MG63 (cell line): ENCODE measurements at regions not wholly inside any gene's neighbourhood (a gene's known extent, or its start where the extent isn't known, plus 50 kb on each side); places are given as distances from the start of the nearest gene placed in this dataset.

Source experiments
- DNase-seq: peaks from one replicate; pipeline ENCODE4 v3.0.0-alpha.2; 2020
- H3K27me3 ChIP-seq: fragments of 250-450 bp; sonication (Bioruptor Pico); 2 replicates; pipeline ENCODE4 v1.5.1; 2020; ENCODE audit warnings: mild to moderate bottlenecking, moderate library complexity
- H3K36me3 ChIP-seq: fragments of 250-450 bp; sonication (Bioruptor Pico); 2 replicates; pipeline ENCODE4 v1.5.1; 2020; ENCODE audit warnings: mild to moderate bottlenecking, moderate library complexity
- H3K4me3 ChIP-seq: fragments of 250-450 bp; sonication (Bioruptor Pico); 2 replicates; pipeline ENCODE4 v1.5.1; 2020; ENCODE audit warnings: mild to moderate bottlenecking, moderate library complexity
- H3K9me3 ChIP-seq: fragments of 250-450 bp; sonication (Bioruptor Pico); 2 replicates; pipeline ENCODE4 v1.5.1; 2020; ENCODE audit warnings: mild to moderate bottlenecking, moderate library complexity

- Histone ChIP-seq H3K9me3 (peaks cover 3% of the 10 kb centered on the region; the same call in 1 of the 2 replicates), H3K36me3 (no peaks in the 10 kb centered on the region), H3K4me3 (no peak overlapping the region), H3K27me3 (no peaks in the 10 kb centered on the region)
- no peak for DNase-seq
Observed at GRCh38 chr2:55973673-55974072, 50.1 kb upstream of the EFEMP1 start.

- Histone ChIP-seq H3K9me3 (peaks cover 11% of the 10 kb centered on the region; the same call in 1 of the 2 replicates), H3K27me3 (no peaks in the 10 kb centered on the region), H3K36me3 (no peaks in the 10 kb centered on the region), H3K4me3 (no peak overlapping the region)
- no peak for DNase-seq
Observed at GRCh38 chr2:55976681-55977080, 53.1 kb upstream of the EFEMP1 start.

- Histone ChIP-seq H3K9me3 (no peaks in the 10 kb centered on the region; the same call in 1 of the 2 replicates), H3K27me3 (no peaks in the 10 kb centered on the region), H3K36me3 (no peaks in the 10 kb centered on the region), H3K4me3 (no peak overlapping the region)
- no peak for DNase-seq
Observed at GRCh38 chr2:55985406-55985805, 61.8 kb upstream of the EFEMP1 start.

- no peak overlapping the region for H3K4me3 ChIP-seq
- no peaks in the 10 kb centered on the region for H3K27me3 ChIP-seq
- DNase-seq = no peak
- H3K9me3 ChIP-seq = no peaks in the 10 kb centered on the region; the same call in 1 of the 2 replicates
- no peaks in the 10 kb centered on the region for H3K36me3 ChIP-seq
Observed at GRCh38 chr2:55986001-55986400, 62.4 kb upstream of the EFEMP1 start.

- no peaks in the 10 kb centered on the region for H3K36me3 ChIP-seq
- DNase-seq = no peak
- no peaks in the 10 kb centered on the region; the same call in 1 of the 2 replicates for H3K9me3 ChIP-seq
- H3K4me3 ChIP-seq = no peak overlapping the region
- no peaks in the 10 kb centered on the region for H3K27me3 ChIP-seq
Observed at GRCh38 chr2:55986700-55987440, 63.3 kb upstream of the EFEMP1 start.

- Histone ChIP-seq H3K9me3 (no peaks in the 10 kb centered on the region; the same call in 1 of the 2 replicates), H3K36me3 (no peaks in the 10 kb centered on the region), H3K4me3 (no peak overlapping the region), H3K27me3 (no peaks in the 10 kb centered on the region)
- no peak for DNase-seq
Observed at GRCh38 chr2:55989405-55989804, 65.8 kb upstream of the EFEMP1 start.

GRCh38 chr2:55992455-55992854 is 68.9 kb upstream of the EFEMP1 start:
- Histone ChIP-seq H3K27me3 (no peaks in the 10 kb centered on the region), H3K4me3 (no peak overlapping the region), H3K36me3 (no peaks in the 10 kb centered on the region), H3K9me3 (no peaks in the 10 kb centered on the region; the same call in 1 of the 2 replicates)
- DNase-seq = peak; percentile 91

GRCh38 chr2:55993685-55994084 is 70.1 kb upstream of the EFEMP1 start:
- Histone ChIP-seq H3K27me3 (no peaks in the 10 kb centered on the region), H3K36me3 (no peaks in the 10 kb centered on the region), H3K4me3 (no peak overlapping the region), H3K9me3 (no peaks in the 10 kb centered on the region; the same call in 1 of the 2 replicates)
- no peak for DNase-seq

GRCh38 chr2:55995211-55995610 is 71.6 kb upstream of the EFEMP1 start:
- no peak for DNase-seq
- H3K36me3 ChIP-seq = no peaks in the 10 kb centered on the region
- no peaks in the 10 kb centered on the region; the same call in 1 of the 2 replicates for H3K9me3 ChIP-seq
- H3K27me3 ChIP-seq = no peaks in the 10 kb centered on the region
- no peak overlapping the region for H3K4me3 ChIP-seq

GRCh38 chr2:55995902-55996301 is 72.3 kb upstream of the EFEMP1 start:
- DNase-seq = no peak
- Histone ChIP-seq H3K27me3 (no peaks in the 10 kb centered on the region), H3K36me3 (no peaks in the 10 kb centered on the region), H3K9me3 (no peaks in the 10 kb centered on the region; the same call in 1 of the 2 replicates), H3K4me3 (no peak overlapping the region)

- no peak for DNase-seq
- H3K36me3 ChIP-seq = no peaks in the 10 kb centered on the region
- H3K9me3 ChIP-seq = no peaks in the 10 kb centered on the region; the same call in 1 of the 2 replicates
- H3K4me3 ChIP-seq = no peak overlapping the region
- no peaks in the 10 kb centered on the region for H3K27me3 ChIP-seq
Observed at GRCh38 chr2:55999231-55999630, 75.6 kb upstream of the EFEMP1 start.

GRCh38 chr2:55999790-56000189 is 76.2 kb upstream of the EFEMP1 start:
- Histone ChIP-seq H3K4me3 (no peak overlapping the region), H3K36me3 (no peaks in the 10 kb centered on the region), H3K27me3 (no peaks in the 10 kb centered on the region), H3K9me3 (no peaks in the 10 kb centered on the region; the same call in 1 of the 2 replicates)
- no peak for DNase-seq

- H3K27me3 ChIP-seq = no peaks in the 10 kb centered on the region
- H3K4me3 ChIP-seq = no peak overlapping the region
- H3K36me3 ChIP-seq = no peaks in the 10 kb centered on the region
- no peaks in the 10 kb centered on the region for H3K9me3 ChIP-seq
- DNase-seq = no peak
Observed at GRCh38 chr2:56001947-56002346, 78.4 kb upstream of the EFEMP1 start.

GRCh38 chr2:56008661-56009431 is 85.3 kb upstream of the EFEMP1 start:
- no peaks in the 10 kb centered on the region for H3K36me3 ChIP-seq
- H3K27me3 ChIP-seq = no peaks in the 10 kb centered on the region
- peak; percentile 47 for DNase-seq
- no peaks in the 10 kb centered on the region for H3K9me3 ChIP-seq
- no peak overlapping the region for H3K4me3 ChIP-seq

GRCh38 chr2:56009758-56010458 is 86.3 kb upstream of the EFEMP1 start:
- Histone ChIP-seq H3K36me3 (no peaks in the 10 kb centered on the region), H3K27me3 (no peaks in the 10 kb centered on the region), H3K9me3 (no peaks in the 10 kb centered on the region), H3K4me3 (no peak overlapping the region)
- no peak for DNase-seq

GRCh38 chr2:56011624-56012023 is 88.0 kb upstream of the EFEMP1 start:
- Histone ChIP-seq H3K27me3 (no peaks in the 10 kb centered on the region), H3K9me3 (no peaks in the 10 kb centered on the region), H3K36me3 (no peaks in the 10 kb centered on the region), H3K4me3 (no peak overlapping the region)
- DNase-seq = no peak

- Histone ChIP-seq H3K9me3 (no peaks in the 10 kb centered on the region), H3K27me3 (no peaks in the 10 kb centered on the region), H3K36me3 (no peaks in the 10 kb centered on the region), H3K4me3 (no peak overlapping the region)
- DNase-seq = no peak
Observed at GRCh38 chr2:56012221-56012765, 88.7 kb upstream of the EFEMP1 start.
